H9 (cell line): ENCODE measurements at regions not wholly inside any gene's neighbourhood (a gene's known extent, or its start where the extent isn't known, plus 50 kb on each side); places are given as distances from the start of the nearest gene placed in this dataset.

ENCODE experiments used
- DNase-seq: peaks from one replicate; pipeline ENCODE4 v3.0.0-alpha.2; 2017
- H2AFZ ChIP-seq: one replicate; pipeline ENCODE4 v1.6.1; 2013; ENCODE audit warnings: mild to moderate bottlenecking, low read length, control low read depth, moderate library complexity
- H2AK5ac ChIP-seq: 2 replicates; pipeline ENCODE4 v1.6.1; 2013; ENCODE audit warnings: low read length, control low read depth, mixed read lengths; ENCODE audit not compliant: insufficient read length
- H2BK120ac ChIP-seq: one replicate; pipeline ENCODE4 v1.6.1; 2013; ENCODE audit warnings: low read depth, mild to moderate bottlenecking, low read length, control low read depth, inconsistent platforms; ENCODE audit not compliant: poor library complexity, severe bottlenecking
- H2BK12ac ChIP-seq: 2 replicates; pipeline ENCODE4 v1.6.1; 2013; ENCODE audit warnings: low read length, control low read depth, mixed read lengths, low read depth; ENCODE audit not compliant: insufficient read length
- H2BK15ac ChIP-seq: 2 replicates; pipeline ENCODE4 v1.6.1; 2013; ENCODE audit warnings: low read depth, low read length, control low read depth
- H2BK20ac ChIP-seq: one replicate; pipeline ENCODE4 v1.6.1; 2013; ENCODE audit warnings: low read depth, mild to moderate bottlenecking, low read length, control low read depth, inconsistent platforms; ENCODE audit not compliant: poor library complexity, severe bottlenecking
- H2BK5ac ChIP-seq: 2 replicates; pipeline ENCODE4 v1.6.1; 2013; ENCODE audit warnings: low read length, control low read depth, mixed read lengths; ENCODE audit not compliant: insufficient read length
- H3K14ac ChIP-seq: 2 replicates; pipeline ENCODE4 v1.6.1; 2013; ENCODE audit warnings: low read length, control low read depth; ENCODE audit not compliant: insufficient read depth
- H3K18ac ChIP-seq: 2 replicates; pipeline ENCODE4 v1.6.1; 2013; ENCODE audit warnings: low read depth, mild to moderate bottlenecking, mixed read lengths, low read length, control low read depth; ENCODE audit not compliant: insufficient read length
- H3K23ac ChIP-seq: 2 replicates; pipeline ENCODE4 v1.6.1; 2013; ENCODE audit warnings: low read length, control low read depth, mixed read lengths, low read depth; ENCODE audit not compliant: insufficient read length
- H3K23me2 ChIP-seq: 2 replicates; pipeline ENCODE4 v1.6.1; 2013; ENCODE audit warnings: low read depth, mild to moderate bottlenecking, mixed read lengths, low read length, control low read depth; ENCODE audit not compliant: insufficient read length, poor library complexity, severe bottlenecking
- H3K27ac ChIP-seq: 2 replicates; pipeline ENCODE4 v1.5.1; 2013; ENCODE audit warnings: low read length, control low read depth, mixed read lengths, low read depth; ENCODE audit not compliant: insufficient read length
- H3K27me3 ChIP-seq: 2 replicates; pipeline ENCODE4 v1.6.1; 2013; ENCODE audit warnings: low read length, control low read depth, inconsistent platforms; ENCODE audit not compliant: insufficient read depth
- H3K4ac ChIP-seq: 2 replicates; pipeline ENCODE4 v1.6.1; 2013; ENCODE audit warnings: low read depth, mild to moderate bottlenecking, control low read depth, inconsistent platforms, low read length, moderate library complexity
- H3K4me1 ChIP-seq: 2 replicates; pipeline ENCODE4 v1.6.1; 2013; ENCODE audit warnings: low read length, control low read depth, inconsistent platforms; ENCODE audit not compliant: insufficient read depth
- H3K4me2 ChIP-seq: 2 replicates; pipeline ENCODE4 v1.6.1; 2013; ENCODE audit warnings: low read length, control low read depth, mixed read lengths; ENCODE audit not compliant: insufficient read length, insufficient read depth
- H3K56ac ChIP-seq: 2 replicates; pipeline ENCODE4 v1.6.1; 2013; ENCODE audit warnings: low read depth, mild to moderate bottlenecking, mixed read lengths, low read length, control low read depth; ENCODE audit not compliant: insufficient read length
- H3K79me1 ChIP-seq: 2 replicates; pipeline ENCODE4 v1.6.1; 2013; ENCODE audit warnings: low read depth, mild to moderate bottlenecking, moderate library complexity, low read length, control low read depth, inconsistent platforms; ENCODE audit not compliant: insufficient read depth, poor library complexity, severe bottlenecking
- H3K79me2 ChIP-seq: 2 replicates; pipeline ENCODE4 v1.6.1; 2013; ENCODE audit warnings: low read length, control low read depth, inconsistent platforms; ENCODE audit not compliant: insufficient read depth
- H3K9ac ChIP-seq: 2 replicates; pipeline ENCODE4 v1.6.1; 2013; ENCODE audit warnings: low read length, control low read depth, mixed read lengths; ENCODE audit not compliant: insufficient read length; ENCODE audit errors: extremely low read depth
- H3K9me3 ChIP-seq: one replicate; pipeline ENCODE4 v1.6.1; 2013; ENCODE audit warnings: low read depth, low read length, inconsistent platforms; ENCODE audit not compliant: control insufficient read depth
- H3T11ph ChIP-seq: one replicate; pipeline ENCODE4 v1.6.1; 2013; ENCODE audit warnings: mild to moderate bottlenecking, low read length, control low read depth, inconsistent platforms
- H4K20me1 ChIP-seq: one replicate; pipeline ENCODE4 v1.6.1; 2013; ENCODE audit not compliant: control insufficient read depth, insufficient read length, insufficient read depth
- H4K5ac ChIP-seq: 2 replicates; pipeline ENCODE4 v1.6.1; 2013; ENCODE audit warnings: low read depth, mild to moderate bottlenecking, mixed read lengths, low read length, control low read depth; ENCODE audit not compliant: insufficient read length
- H4K8ac ChIP-seq: replicated peaks from 2 replicates; pipeline ENCODE4 v1.6.1; 2013; ENCODE audit warnings: low read length, control low read depth, mixed read lengths, low read depth; ENCODE audit not compliant: insufficient read length
- H4K91ac ChIP-seq: 2 replicates; pipeline ENCODE4 v1.6.1; 2013; ENCODE audit warnings: low read depth, mild to moderate bottlenecking, moderate library complexity, mixed read lengths, low read length, control low read depth; ENCODE audit not compliant: insufficient read length
- H3K27ac Mint-ChIP-seq, 3 experiments: 2 replicates in 2 of 3; 3 replicates in 1 of 3; pipeline ENCODE4 v1.8.0; 2020 to 2021; ENCODE audit warnings: mixed read lengths in 3 of 3, mild to moderate bottlenecking in 1 of 3, moderate library complexity in 1 of 3
- H3K27me3 Mint-ChIP-seq: 2 replicates; pipeline ENCODE4 v1.8.0; 2021; ENCODE audit warnings: low read depth, mild to moderate bottlenecking, moderate library complexity, mixed read lengths
- H3K36me3 Mint-ChIP-seq, 3 experiments: 2 replicates in 2 of 3; 3 replicates in 1 of 3; pipeline ENCODE4 v1.8.0; 2020 to 2021; ENCODE audit warnings: low read depth in 3 of 3, mixed read lengths in 3 of 3; ENCODE audit not compliant: insufficient read depth in 1 of 3
- H3K4me1 Mint-ChIP-seq, 2 experiments: 2 replicates each; pipeline ENCODE4 v1.8.0; 2020; ENCODE audit warnings: mixed read lengths in 2 of 2
- H3K4me3 Mint-ChIP-seq, 2 experiments: 2 replicates in 1 of 2; 3 replicates in 1 of 2; pipeline ENCODE4 v1.8.0; 2020 to 2021; ENCODE audit warnings: mild to moderate bottlenecking in 2 of 2, mixed read lengths in 2 of 2, moderate library complexity in 1 of 2
- H3K9me3 Mint-ChIP-seq, 2 experiments: 2 replicates in 1 of 2; 3 replicates in 1 of 2; pipeline ENCODE4 v1.8.0; 2020; ENCODE audit warnings: mild to moderate bottlenecking in 2 of 2, mixed read lengths in 2 of 2, moderate library complexity in 1 of 2
- CTCF ChIP-seq: fragments of 200-600 bp; sonication (generic); conservative IDR thresholded peaks from 3 replicates; pipeline ENCODE4 v1.8.0; 2021; ENCODE audit warnings: antibody characterized with exemption, mild to moderate bottlenecking
- WGBS: extraction: QIAGEN DNeasy Blood & Tissue Kit; methylation state at CpG from one replicate; pipeline ENCODE4 v1.1.7; 2013; ENCODE audit warnings: missing lambda C conversion rate, low lambda C conversion rate, mixed read lengths; ENCODE audit not compliant: insufficient read length; ENCODE audit errors: extremely low coverage; 5-methylcytosine and 5-hydroxymethylcytosine counted together

DNA sequence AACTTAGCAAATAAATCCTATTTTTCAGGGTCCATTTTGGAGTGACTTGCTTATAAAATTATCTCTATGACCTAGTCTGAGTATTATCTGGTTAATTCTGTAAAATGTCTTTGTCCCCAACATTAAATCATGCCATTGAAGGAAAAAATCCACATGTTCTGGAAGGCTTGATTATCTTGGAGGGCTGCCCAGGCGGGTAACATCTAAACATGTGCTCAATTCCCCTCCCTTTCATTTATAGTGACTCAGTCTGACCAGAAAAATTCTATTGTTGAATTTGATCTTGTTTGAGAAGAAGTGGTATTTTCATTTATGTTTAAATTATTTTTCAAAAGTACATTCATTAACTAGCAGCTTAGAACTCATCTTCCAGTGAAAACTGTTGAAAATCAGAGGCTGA lies 55.4 kb upstream of the SLC10A7 start:
- no CpG with 5 or more reads among the region's 1 CpG for WGBS
- no peak for TF ChIP-seq CTCF

More for the DNA sequence above, 55.4 kb upstream of the SLC10A7 start:
- Mint-ChIP-seq H3K4me1 (no peaks in the 10 kb centered on the region), H3K27me3 (peaks cover 2% of the 10 kb centered on the region; the same call in 1 of the 2 replicates), H3K9me3 (no peaks in the 10 kb centered on the region), H3K27ac (no peak overlapping the region), H3K4me3 (no peak overlapping the region), H3K36me3 (no peaks in the 10 kb centered on the region)
- H3K79me2 ChIP-seq: no peaks in the 10 kb centered on the region
- H3K23ac ChIP-seq: no peak overlapping the region
- H4K20me1 ChIP-seq: no peaks in the 10 kb centered on the region
- H3K56ac ChIP-seq: no peak overlapping the region
- H2BK5ac ChIP-seq: no peak overlapping the region
- H2BK20ac ChIP-seq: no peak overlapping the region
- no peak overlapping the region for H4K8ac ChIP-seq
- no peak overlapping the region for H3K4me2 ChIP-seq
- H3K79me1 ChIP-seq: no peaks in the 10 kb centered on the region
- H2BK120ac ChIP-seq: no peak overlapping the region
- no peak overlapping the region for H3K14ac ChIP-seq
- no peaks in the 10 kb centered on the region for H3K27me3 ChIP-seq
- H3K4me1 ChIP-seq: no peaks in the 10 kb centered on the region
- no peak overlapping the region for H4K91ac ChIP-seq
- no peak overlapping the region for H3K9ac ChIP-seq
- no peak overlapping the region for H2AK5ac ChIP-seq
- no peak overlapping the region for H2AFZ ChIP-seq
- no peak overlapping the region for H2BK15ac ChIP-seq
- H3T11ph ChIP-seq: no peak overlapping the region
- no peak overlapping the region for H3K18ac ChIP-seq
- no peak for DNase-seq
- H3K27ac ChIP-seq: no peak overlapping the region
- H4K5ac ChIP-seq: no peak overlapping the region
- no peaks in the 10 kb centered on the region for H3K9me3 ChIP-seq
- H3K4ac ChIP-seq: no peak overlapping the region
- no peak overlapping the region for H2BK12ac ChIP-seq
- no peaks in the 10 kb centered on the region for H3K23me2 ChIP-seq
